ENCODE measurements at regions not wholly inside any gene's neighbourhood (a gene's known extent, or its start where the extent isn't known, plus 50 kb on each side); places are given as distances from the start of the nearest gene placed in this dataset.

DNA sequence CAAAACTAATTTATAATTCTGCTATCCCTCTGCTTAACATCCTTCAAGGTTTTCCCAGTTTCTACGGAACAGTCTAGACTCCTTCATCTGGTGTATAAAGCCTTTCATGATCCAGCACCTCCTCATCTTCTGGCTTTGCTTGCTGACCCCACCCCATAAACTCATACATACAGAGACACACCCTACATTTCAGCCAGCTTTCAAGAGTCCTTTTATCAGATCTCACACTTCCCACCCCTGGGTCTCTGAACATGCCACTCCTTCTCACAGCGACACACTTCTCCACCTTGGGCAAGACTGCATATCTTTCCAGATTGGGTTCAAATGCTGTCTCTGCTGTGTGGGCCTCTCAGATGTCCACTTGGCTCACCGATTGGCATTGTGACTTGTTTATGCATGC lies 166.8 kb upstream of the LPP start:
- no peak for DNase-seq
- Mint-ChIP-seq H3K4me3 (no peak overlapping the region; a peak in 1 of 5 replicates), H3K36me3 (ENCODE audit: insufficient read depth in 1 of 3, low read depth in 3 of 3) (peaks cover 0 to 3% (median 2%) of the 10 kb centered on the region in 3 experiments; a peak in 1 of 7 replicates), H3K9me3 (no peaks in the 10 kb centered on the region), H3K27me3 (ENCODE audit: low read depth) (no peaks in the 10 kb centered on the region), H3K27ac (no peak overlapping the region), H3K4me1 (peaks cover 20 to 24% of the 10 kb centered on the region in 2 experiments)
- no peaks in the 10 kb centered on the region for H3K23me2 ChIP-seq (ENCODE audit: insufficient read length, low read depth, low read length, poor library complexity, severe bottlenecking)
- no peak overlapping the region for H3K27ac ChIP-seq (ENCODE audit: insufficient read length, low read depth, low read length)
- no peak overlapping the region for H2AK5ac ChIP-seq (ENCODE audit: insufficient read length, low read length)
- H3K4me1 ChIP-seq (ENCODE audit: insufficient read depth, low read length): peaks cover 2% of the 10 kb centered on the region; the same call in 1 of the 2 replicates
- H3K9me3 ChIP-seq (ENCODE audit: control insufficient read depth, low read depth, low read length): no peaks in the 10 kb centered on the region
- no peak overlapping the region for H4K91ac ChIP-seq (ENCODE audit: insufficient read length, low read depth, low read length)
- H3K79me1 ChIP-seq (ENCODE audit: insufficient read depth, low read depth, low read length, poor library complexity, severe bottlenecking): no peaks in the 10 kb centered on the region
- H3K56ac ChIP-seq (ENCODE audit: insufficient read length, low read depth, low read length): no peak overlapping the region
- H3K79me2 ChIP-seq (ENCODE audit: insufficient read depth, low read length): no peaks in the 10 kb centered on the region
- H2BK120ac ChIP-seq (ENCODE audit: low read depth, low read length, poor library complexity, severe bottlenecking): no peak overlapping the region
- no peak overlapping the region for H2BK20ac ChIP-seq (ENCODE audit: low read depth, low read length, poor library complexity, severe bottlenecking)
- no peak overlapping the region for H3K18ac ChIP-seq (ENCODE audit: insufficient read length, low read depth, low read length)
- no peak overlapping the region for H3K4ac ChIP-seq (ENCODE audit: low read depth, low read length)
- H3K9ac ChIP-seq (ENCODE audit: extremely low read depth, insufficient read length, low read length): no peak overlapping the region
- H3K23ac ChIP-seq (ENCODE audit: insufficient read length, low read depth, low read length): no peak overlapping the region
- TF ChIP-seq, protein P1, sequence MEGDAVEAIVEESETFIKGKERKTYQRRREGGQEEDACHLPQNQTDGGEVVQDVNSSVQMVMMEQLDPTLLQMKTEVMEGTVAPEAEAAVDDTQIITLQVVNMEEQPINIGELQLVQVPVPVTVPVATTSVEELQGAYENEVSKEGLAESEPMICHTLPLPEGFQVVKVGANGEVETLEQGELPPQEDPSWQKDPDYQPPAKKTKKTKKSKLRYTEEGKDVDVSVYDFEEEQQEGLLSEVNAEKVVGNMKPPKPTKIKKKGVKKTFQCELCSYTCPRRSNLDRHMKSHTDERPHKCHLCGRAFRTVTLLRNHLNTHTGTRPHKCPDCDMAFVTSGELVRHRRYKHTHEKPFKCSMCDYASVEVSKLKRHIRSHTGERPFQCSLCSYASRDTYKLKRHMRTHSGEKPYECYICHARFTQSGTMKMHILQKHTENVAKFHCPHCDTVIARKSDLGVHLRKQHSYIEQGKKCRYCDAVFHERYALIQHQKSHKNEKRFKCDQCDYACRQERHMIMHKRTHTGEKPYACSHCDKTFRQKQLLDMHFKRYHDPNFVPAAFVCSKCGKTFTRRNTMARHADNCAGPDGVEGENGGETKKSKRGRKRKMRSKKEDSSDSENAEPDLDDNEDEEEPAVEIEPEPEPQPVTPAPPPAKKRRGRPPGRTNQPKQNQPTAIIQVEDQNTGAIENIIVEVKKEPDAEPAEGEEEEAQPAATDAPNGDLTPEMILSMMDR (conservative IDR thresholded peaks at IDR 0.05): no peak
- H2BK15ac ChIP-seq (ENCODE audit: low read depth, low read length): no peak overlapping the region
- no peak overlapping the region for H2AFZ ChIP-seq (ENCODE audit: low read length)
- H3K14ac ChIP-seq (ENCODE audit: insufficient read depth, low read length): no peak overlapping the region
- no peaks in the 10 kb centered on the region for H4K20me1 ChIP-seq (ENCODE audit: control insufficient read depth, insufficient read depth, insufficient read length)
- H3K27me3 ChIP-seq (ENCODE audit: insufficient read depth, low read length): no peaks in the 10 kb centered on the region
- whole genome bisulfite sequencing (ENCODE audit: extremely low coverage, insufficient read length, low lambda C conversion rate): no CpG with 5 or more reads among the region's 3 CpGs
- no peak overlapping the region for H2BK12ac ChIP-seq (ENCODE audit: insufficient read length, low read depth, low read length)
- H4K8ac ChIP-seq (replicated peaks; ENCODE audit: insufficient read length, low read depth, low read length): no peak overlapping the region
- no peak overlapping the region for H3K4me2 ChIP-seq (ENCODE audit: insufficient read depth, insufficient read length, low read length)
- no peak overlapping the region for H3T11ph ChIP-seq (ENCODE audit: low read length)
- H2BK5ac ChIP-seq (ENCODE audit: insufficient read length, low read length): no peak overlapping the region
- no peak overlapping the region for H4K5ac ChIP-seq (ENCODE audit: insufficient read length, low read depth, low read length)

All from H9 (cell line).